Right lobe of liver (tissue), 6 donors: ENCODE measurements at regions not wholly inside any gene's neighbourhood (a gene's known extent, or its start where the extent isn't known, plus 50 kb on each side); places are given as distances from the start of the nearest gene placed in this dataset.

Experiments
- ATAC-seq, 4 donors: fragments of 200-7000 bp; cut with Tn5 transposase; one replicate each; pipeline ENCODE4 v1.9.1; 2020; ENCODE audit warnings: mild to moderate bottlenecking in 4 of 4, moderate library complexity in 4 of 4
- DNase-seq, 3 donors: peaks; one replicate each; pipeline ENCODE4 v3.0.0-alpha.2; 2020
- H3K27ac ChIP-seq, 3 donors: fragments of 200-600 bp; one replicate each; pipeline ENCODE4 v1.8.0; 2022
- H3K27me3 ChIP-seq, 2 donors: fragments of 200-600 bp; one replicate each; pipeline ENCODE4 v1.8.0; 2022
- H3K36me3 ChIP-seq, 4 donors: fragments of 200-600 bp; sonication (generic) in 1 of 4; one replicate each; pipeline versions ENCODE4 v1.5.1 to v1.8.0; 2017 to 2022; ENCODE audit warnings: control low read depth in 1 of 4
- H3K4me1 ChIP-seq, 4 donors: fragments of 200-600 bp; sonication (generic) in 1 of 4; one replicate each; pipeline versions ENCODE4 v1.5.1 to v1.8.0; 2017 to 2022; ENCODE audit warnings: control low read depth in 1 of 4
- H3K4me3 ChIP-seq, 3 donors: fragments of 200-600 bp; one replicate each; pipeline ENCODE4 v1.8.0; 2022
- H3K9me3 ChIP-seq, 4 donors: fragments of 200-600 bp; sonication (generic) in 1 of 4; one replicate each; pipeline versions ENCODE4 v1.5.1 to v1.8.0; 2017 to 2022; ENCODE audit warnings: control low read depth in 1 of 4
- POLR2A ChIP-seq: fragments of 450-650 bp; IDR thresholded peaks from one replicate; pipeline ENCODE4 v1.6.1; 2017; ENCODE audit warnings: antibody characterized with exemption, mild to moderate bottlenecking
- WGBS: methylation state at CpG from one replicate; pipeline ENCODE4 v1.1.6; 2018; ENCODE audit warnings: low coverage, low lambda C conversion rate; ENCODE audit not compliant: insufficient coverage; ENCODE audit errors: missing lambda C conversion rate; 5-methylcytosine and 5-hydroxymethylcytosine counted together
- intact Hi-C, 2 donors: fragments of 100-400 bp; cut with DNase I; formaldehyde crosslinking; loops; one replicate each; pipeline versions ENCODE4 v1.11.2 to v1.14.1; 2022
- TF ChIP-seq, protein P1 (sequence below), 4 donors: fragments of 200-600 bp in 3 of 4; fragments of 450-650 bp in 1 of 4; IDR thresholded peaks; one replicate each; pipeline versions ENCODE4 v1.5.1 to v1.8.0; 2016 to 2022; ENCODE audit warnings: antibody characterized with exemption in 4 of 4, mild to moderate bottlenecking in 2 of 4
- donor health status: DM: no; HTN: yes; CAD: no.
- donor health status: DM: no; HTN: no; CAD: no.
- donor health status: DM: no; HTN: no; CAD: no.
- donor health status: DM: no; HTN: yes; CAD: no.
- donor health status: DM: no; HTN: yes; CAD: no.

DNA sequence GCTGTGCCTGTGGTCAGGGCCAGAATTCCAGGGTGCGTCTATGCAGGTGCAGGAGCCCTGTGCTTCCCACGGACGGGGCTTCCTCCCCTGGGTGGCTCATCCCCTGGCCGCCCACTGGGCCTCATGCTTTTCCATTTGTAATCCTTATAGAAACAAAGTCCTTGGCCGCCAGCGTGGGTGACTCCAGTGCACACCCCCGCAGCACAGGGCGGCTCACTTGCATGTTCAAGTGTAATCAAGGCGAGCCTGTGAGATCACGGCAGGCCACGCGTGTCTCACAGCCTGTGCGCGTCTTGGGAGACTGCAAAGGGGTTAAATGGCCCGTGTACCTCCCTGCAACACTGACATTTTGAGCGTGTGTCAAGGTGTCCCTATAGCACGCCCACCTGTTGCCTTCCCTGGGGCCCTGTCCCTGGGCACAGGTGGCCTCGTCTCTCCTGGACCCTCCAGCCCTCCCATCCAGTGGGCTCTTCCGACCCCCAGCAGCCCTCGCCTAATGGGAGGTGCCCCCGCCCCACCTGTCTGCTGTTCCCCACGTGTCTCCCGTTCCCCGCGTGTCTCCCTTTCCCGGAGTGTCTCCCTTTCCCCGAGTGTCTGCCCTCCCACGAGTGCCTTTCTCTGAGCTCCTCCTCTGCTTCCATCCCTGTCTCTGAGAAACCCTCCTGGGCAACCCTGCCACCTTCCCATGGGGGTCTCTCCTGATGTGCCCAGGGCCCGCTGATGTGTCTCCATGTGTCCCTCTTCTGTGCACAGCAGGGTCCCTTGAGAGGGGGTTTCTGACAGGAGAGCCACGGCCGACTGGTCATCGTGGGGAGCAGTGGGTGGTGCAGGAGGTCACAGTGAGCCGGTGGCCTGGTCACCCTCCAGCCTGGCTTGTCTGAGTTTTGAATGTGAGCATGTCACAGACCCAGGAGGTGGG lies 1215.3 kb downstream of the BRD1 start:
- no peaks in the 10 kb centered on the region for H3K9me3 ChIP-seq
- H3K4me1 ChIP-seq: no peaks in the 10 kb centered on the region
- no peak overlapping the region for H3K27ac ChIP-seq
- DNase-seq (no peak), ATAC-seq (no peak)
- intact Hi-C loops: no loop called here
- no peaks in the 10 kb centered on the region for H3K36me3 ChIP-seq
- TF ChIP-seq POLR2A: no peak
- TF ChIP-seq, protein P1, sequence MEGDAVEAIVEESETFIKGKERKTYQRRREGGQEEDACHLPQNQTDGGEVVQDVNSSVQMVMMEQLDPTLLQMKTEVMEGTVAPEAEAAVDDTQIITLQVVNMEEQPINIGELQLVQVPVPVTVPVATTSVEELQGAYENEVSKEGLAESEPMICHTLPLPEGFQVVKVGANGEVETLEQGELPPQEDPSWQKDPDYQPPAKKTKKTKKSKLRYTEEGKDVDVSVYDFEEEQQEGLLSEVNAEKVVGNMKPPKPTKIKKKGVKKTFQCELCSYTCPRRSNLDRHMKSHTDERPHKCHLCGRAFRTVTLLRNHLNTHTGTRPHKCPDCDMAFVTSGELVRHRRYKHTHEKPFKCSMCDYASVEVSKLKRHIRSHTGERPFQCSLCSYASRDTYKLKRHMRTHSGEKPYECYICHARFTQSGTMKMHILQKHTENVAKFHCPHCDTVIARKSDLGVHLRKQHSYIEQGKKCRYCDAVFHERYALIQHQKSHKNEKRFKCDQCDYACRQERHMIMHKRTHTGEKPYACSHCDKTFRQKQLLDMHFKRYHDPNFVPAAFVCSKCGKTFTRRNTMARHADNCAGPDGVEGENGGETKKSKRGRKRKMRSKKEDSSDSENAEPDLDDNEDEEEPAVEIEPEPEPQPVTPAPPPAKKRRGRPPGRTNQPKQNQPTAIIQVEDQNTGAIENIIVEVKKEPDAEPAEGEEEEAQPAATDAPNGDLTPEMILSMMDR (IDR thresholded peaks at IDR 0.05): no peak
- no peak overlapping the region for H3K4me3 ChIP-seq
- no peaks in the 10 kb centered on the region for H3K27me3 ChIP-seq
- 61% methylated on average over 11 of the region's 33 CpGs for WGBS

DNA sequence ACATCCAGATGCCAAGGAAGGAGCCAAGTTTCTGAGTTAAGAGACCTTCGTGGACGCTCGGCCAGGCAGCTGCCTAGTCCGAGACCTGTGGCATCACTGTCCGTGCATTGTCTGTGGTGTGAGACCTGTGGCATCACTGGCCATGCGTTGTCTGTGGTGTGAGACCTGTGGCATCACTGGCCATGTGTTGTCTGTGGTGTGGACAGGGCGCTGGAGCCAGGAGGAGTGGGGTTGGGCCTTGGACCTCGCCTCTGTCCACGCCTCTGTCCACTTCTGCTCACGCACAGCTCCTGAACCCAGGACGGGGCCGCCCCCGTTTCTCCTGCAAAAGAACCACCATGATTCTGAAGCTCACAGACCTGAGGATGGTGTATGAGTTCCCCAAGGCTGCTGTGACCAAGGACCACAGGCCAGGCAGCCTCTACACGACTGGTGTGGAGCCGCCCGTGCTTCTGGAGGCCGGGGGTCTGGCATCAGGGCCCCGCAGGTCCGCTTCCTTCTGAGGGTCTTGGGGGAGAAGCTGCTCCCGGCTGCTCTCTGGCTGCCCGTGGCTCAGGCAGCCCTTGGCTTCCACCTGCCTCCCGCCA lies 1218.3 kb downstream of the BRD1 start:
- TF ChIP-seq POLR2A: no peak
- TF ChIP-seq, protein P1 (IDR thresholded peaks at IDR 0.05): no peak
- Histone ChIP-seq H3K9me3 (no peaks in the 10 kb centered on the region), H3K36me3 (no peaks in the 10 kb centered on the region), H3K4me3 (no peak overlapping the region), H3K27ac (no peak overlapping the region), H3K27me3 (no peaks in the 10 kb centered on the region), H3K4me1 (no peaks in the 10 kb centered on the region)
- ATAC-seq (no peak), DNase-seq (no peak)
- WGBS: 88% methylated on average over 4 of the region's 22 CpGs
- intact Hi-C loops: no loop called here

DNA sequence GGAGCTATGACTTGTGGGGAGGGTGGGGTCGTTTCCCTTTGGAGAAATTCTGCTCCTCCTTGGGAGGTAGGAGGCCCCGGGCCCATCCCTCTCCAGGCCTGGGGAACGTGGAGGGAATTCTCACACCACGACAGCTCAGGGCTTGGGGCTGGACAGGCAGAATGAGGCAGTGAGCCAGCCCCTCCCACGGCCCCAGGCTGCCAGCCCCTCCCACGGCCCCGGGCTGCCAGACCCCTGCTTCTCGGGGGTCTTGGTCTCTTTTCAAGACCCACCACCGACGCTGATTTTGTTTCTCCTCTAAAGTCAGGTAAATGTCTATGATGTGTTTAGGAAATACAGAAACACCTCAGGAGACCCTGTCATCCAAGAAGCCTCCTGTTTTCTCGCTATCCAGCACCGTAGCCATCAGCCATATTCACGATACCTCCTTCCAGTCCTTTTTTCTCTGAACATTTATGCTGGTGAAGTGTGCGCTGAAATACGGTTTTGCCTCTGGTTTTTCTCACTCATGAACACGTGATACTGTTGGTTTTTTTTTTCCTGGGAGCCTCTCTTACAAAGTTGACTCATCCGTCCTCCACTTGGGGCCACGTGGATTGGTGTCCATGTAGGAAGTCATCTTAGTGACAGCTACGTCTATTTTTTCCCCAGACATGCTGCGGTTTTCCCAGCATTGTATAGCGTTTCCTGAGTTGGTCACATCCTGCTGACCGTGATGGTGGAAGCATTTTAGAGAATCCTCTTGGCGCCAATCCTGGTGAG lies 1219.6 kb downstream of the BRD1 start:
- Histone ChIP-seq H3K9me3 (no peaks in the 10 kb centered on the region), H3K4me1 (no peaks in the 10 kb centered on the region), H3K27ac (no peak overlapping the region), H3K36me3 (no peaks in the 10 kb centered on the region), H3K4me3 (no peak overlapping the region), H3K27me3 (no peaks in the 10 kb centered on the region)
- TF ChIP-seq POLR2A: no peak
- TF ChIP-seq, protein P1 (IDR thresholded peaks at IDR 0.05): no peak
- DNase-seq (no peak), ATAC-seq (no peak)
- intact Hi-C loops: no loop called here
- 46% methylated on average over 15 of the region's 23 CpGs for WGBS

DNA sequence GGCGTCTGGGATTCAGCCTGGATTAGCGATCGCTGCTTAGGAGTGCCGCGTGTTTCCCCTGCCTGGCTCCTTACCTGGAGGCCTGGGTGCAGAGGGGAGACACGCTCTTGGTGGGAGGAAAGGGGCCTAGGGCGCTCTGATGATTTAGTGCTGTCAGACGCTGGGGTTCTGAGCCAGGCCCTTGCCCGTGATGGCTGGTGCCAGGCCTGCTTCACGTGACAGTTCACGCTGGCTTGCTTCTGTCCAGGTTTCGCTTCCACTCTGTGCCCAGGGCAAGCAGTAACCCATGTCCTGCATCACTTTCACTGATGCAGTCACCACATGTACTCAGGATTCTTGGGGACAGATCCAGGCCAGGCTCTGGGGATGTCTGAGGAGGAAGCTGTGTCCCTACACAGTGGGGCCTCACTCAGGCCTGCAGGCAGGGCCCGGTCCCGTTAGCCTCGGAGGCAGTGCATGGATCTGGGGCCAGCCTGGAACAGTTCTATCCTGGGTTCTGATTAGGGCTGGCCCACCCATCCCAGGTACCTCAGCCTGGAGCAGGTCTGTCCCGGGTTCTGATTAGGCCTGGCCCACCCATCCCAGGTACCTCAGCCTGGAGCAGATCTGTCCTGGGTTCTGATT lies 1220.9 kb downstream of the BRD1 start:
- DNase-seq (no peak), ATAC-seq (no peak)
- TF ChIP-seq POLR2A: no peak
- TF ChIP-seq, protein P1 (IDR thresholded peaks at IDR 0.05): no peak
- intact Hi-C loops: no loop called here
- Histone ChIP-seq H3K36me3 (no peaks in the 10 kb centered on the region), H3K4me1 (no peaks in the 10 kb centered on the region), H3K27ac (no peak overlapping the region), H3K27me3 (no peaks in the 10 kb centered on the region), H3K9me3 (no peaks in the 10 kb centered on the region), H3K4me3 (no peak overlapping the region)
- WGBS: 72% methylated on average over 5 of the region's 16 CpGs
